B cell (primary cell): ENCODE measurements at regions not wholly inside any gene's neighbourhood (a gene's known extent, or its start where the extent isn't known, plus 50 kb on each side); places are given as distances from the start of the nearest gene placed in this dataset.

Experiments used
- CTCF ChIP-seq: fragments of 200-600 bp; IDR thresholded peaks from one replicate; pipeline ENCODE4 v1.8.0; 2022; ENCODE audit warnings: antibody characterized with exemption, mild to moderate bottlenecking
- EZH2 ChIP-seq: IDR thresholded peaks from 2 replicates; pipeline ENCODE4 v1.6.1; 2012; ENCODE audit warnings: borderline replicate concordance, low read depth, mild to moderate bottlenecking, moderate library complexity, low read length; ENCODE audit not compliant: insufficient read depth, poor library complexity, severe bottlenecking

- TF ChIP-seq CTCF = no peak
- TF ChIP-seq EZH2 = no peak
Observed at GRCh38 chr9:31608881-31609280, 775.6 kb upstream of the ACO1 start.
